ENCODE measurements at regions not wholly inside any gene's neighbourhood (a gene's known extent, or its start where the extent isn't known, plus 50 kb on each side); places are given as distances from the start of the nearest gene placed in this dataset.

DNA sequence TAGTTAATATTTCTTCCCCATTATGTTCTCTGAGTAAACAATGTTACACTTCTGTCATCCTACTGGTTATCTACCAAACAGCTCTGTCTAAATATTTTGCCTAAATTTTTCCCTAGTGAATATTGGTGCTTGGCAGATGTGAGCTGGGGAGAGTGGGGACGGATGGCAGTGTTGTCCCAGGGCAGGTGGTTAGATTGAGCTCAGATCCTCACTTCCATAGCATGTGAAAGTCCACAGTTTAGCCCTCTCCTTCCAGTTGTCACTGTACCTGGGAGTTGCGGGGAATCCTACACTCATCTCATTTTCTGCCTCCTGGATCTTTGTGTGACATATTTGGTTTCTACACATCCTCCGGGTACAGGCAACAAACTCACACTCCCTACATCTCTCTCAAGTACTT is 484.9 kb downstream of the EPM2A start:
- intact Hi-C loops (cut with DNase I) = no loop called here
- ATAC-seq = no peak

DNA sequence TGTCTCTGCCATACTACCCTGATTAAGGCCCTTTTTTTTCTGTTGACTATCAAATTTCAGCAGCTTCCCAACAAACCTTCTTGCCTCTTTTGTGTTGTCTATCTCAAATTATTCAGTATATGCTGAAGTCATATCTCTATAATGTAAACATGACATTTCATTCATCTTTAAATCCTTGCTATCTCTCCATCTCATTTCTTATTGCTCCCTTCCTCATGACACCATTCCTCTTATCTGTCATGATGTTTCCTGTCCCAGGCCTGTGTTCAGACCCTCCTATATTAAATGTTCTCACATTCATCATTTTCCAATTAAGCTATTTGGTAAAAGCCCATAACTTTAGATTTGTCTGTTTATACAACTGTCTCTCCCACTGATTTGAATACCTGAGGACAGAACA is 482.6 kb downstream of the EPM2A start:
- no peak for DNase-seq (ENCODE audit: low spot score)
- no peak for ATAC-seq
- intact Hi-C loops (cut with DNase I) = no loop called here

More for the DNA sequence above, 484.9 kb downstream of the EPM2A start:
- DNase-seq (ENCODE audit: low spot score) = no peak

DNA sequence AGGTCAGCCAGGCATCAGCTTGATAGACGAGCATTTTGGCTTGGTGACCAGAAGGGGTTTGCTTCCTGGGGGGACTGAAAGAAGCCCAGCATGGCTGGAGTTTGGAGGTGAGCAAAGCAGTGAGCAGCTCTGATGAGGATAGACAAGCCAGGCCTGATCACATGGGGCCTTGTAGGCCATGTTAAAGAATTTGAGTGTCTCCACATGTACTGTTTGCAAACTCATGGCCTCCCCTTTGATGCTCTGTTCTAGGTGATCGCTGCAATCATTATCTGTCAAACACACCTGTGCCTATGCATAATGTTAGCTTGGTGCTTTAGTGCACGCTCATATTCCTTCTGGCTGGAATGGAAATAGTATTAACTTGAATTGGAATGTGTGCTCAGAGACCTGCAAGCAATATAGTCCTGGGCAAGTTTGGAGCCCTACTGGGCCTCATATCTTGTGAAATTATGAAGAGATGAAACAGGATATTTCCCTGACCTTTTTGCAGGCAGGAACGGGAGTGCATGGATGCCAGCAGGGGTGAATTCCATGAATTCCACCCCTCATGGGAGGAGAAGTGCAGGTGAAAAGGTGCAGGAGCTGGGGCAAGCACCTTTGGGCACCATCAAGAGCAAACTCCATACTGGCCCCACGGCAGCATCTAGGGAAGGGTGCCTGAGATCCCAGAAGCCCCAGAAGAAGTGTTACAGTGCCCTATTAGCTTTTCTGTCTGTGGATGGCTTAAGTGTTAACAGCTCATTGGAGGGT is 480.5 kb downstream of the EPM2A start:
- DNase-seq (ENCODE audit: low spot score) = no peak
- intact Hi-C loops (cut with DNase I) = no loop called here
- no peak for ATAC-seq

DNA sequence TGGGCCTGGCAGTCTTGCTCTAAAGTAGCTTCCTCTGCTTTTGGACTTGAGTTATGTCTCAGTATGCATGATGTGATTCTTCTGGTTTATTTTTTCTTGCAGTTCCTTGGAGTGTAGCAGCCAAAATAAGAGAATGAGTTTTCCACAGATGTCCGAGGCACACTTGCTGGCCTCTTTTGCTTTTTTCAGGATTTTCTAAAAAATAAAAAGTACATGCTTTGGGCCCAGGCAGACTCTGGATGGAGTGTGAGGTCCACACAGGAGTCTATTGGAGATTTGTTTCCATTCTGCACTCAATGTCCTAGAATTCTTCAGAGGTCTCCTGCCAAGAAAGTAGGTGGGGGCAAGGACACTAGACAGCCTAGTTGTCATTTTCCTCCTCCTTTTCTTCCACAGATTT is 477.6 kb downstream of the EPM2A start:
- DNase-seq (ENCODE audit: low spot score) (no peak), ATAC-seq (no peak)
- intact Hi-C loops (cut with DNase I) = no loop called here

DNA sequence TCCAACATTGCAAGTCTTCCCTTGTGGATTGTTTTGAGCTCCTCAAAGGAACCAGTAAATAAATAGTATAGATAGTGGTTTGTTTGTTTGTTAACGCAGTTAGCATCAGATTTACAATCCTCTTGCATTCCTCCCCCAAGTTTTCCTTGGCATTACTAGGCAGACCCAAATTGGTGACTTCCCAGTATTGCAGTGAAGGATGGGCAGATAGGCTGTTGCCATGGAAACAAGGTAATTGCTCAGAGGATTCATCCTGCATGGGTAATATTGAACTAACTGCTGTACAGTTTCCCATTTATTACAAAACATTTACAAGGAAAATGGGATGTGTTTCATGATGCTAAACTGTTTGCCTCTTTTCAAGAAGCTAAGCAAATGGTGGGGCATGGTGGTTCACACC is 477.2 kb downstream of the EPM2A start:
- intact Hi-C loops (cut with DNase I) = no loop called here
- no peak for ATAC-seq
- no peak for DNase-seq (ENCODE audit: low spot score)

DNA sequence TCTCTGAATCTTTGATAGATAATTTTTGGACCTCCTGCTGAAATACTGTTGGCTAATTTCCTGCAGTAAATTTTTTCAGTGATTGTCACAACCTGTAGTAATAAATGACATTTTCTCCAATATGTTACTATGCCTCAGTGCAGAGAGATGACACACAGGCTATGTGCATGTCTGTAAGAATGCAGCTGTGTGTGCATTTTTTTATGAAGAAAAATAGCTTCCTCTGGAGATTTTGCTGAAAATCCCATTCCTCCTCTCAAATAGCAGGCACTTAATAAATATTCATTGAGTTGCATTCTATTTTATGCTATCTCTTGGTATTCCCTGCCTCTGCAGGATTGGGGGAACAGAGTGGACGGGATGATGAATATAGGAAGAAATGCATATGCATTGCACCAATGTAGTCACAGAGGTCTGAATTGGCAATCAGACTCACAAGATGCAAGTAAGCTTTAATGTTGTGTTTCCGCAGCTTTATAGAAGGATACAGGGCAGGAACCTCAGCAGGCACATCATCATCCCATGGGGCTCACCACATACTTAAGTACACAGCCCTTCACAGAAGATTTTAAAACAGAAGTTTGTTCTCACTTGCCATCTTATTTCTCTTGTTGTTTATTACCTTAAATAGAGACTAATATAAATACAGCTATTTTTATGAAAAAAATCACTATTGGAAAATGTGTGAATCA is 474.7 kb downstream of the EPM2A start:
- no peak for DNase-seq (ENCODE audit: low spot score)
- intact Hi-C loops (cut with DNase I) = no loop called here
- ATAC-seq = no peak

DNA sequence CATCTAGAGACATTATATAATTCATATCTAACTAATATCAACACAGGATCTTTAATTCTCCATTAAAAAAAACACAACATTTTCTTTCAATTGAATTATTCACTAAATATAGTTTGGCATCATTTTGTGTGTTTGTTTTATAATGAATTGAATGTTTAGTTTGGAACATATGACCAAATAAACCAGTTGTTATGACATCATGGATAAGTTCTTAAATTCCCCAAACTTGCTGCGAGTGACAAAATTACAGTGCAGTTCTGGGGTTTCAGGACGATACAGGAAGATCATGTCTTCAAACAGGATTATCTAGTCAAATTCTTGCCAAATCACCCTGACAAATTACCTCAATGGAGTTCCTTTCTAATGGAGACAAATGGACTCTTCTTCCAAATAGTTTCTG is 473.6 kb downstream of the EPM2A start:
- ATAC-seq (no peak), DNase-seq (ENCODE audit: low spot score) (no peak)
- intact Hi-C loops (cut with DNase I) = no loop called here

DNA sequence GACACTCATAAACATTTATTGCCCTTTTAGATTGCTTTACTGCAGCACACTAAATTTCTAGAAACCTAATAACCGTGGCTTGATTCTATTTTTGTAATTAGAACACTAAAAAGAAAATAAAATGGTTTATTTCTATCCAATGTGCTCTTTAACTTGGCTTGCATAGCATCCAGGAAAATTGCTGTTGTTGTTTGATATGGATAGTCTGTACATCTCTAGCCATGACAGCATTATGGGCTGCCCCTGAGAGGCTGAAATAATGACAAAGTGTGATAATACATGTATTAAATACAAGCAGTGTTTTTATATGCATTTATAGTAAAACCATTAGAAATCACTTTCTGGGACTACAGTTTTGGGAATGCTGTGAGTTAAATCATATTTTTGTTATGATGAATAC is 472.5 kb downstream of the EPM2A start:
- no peak for ATAC-seq
- intact Hi-C loops (cut with DNase I) = no loop called here
- no peak for DNase-seq (ENCODE audit: low spot score)

DNA sequence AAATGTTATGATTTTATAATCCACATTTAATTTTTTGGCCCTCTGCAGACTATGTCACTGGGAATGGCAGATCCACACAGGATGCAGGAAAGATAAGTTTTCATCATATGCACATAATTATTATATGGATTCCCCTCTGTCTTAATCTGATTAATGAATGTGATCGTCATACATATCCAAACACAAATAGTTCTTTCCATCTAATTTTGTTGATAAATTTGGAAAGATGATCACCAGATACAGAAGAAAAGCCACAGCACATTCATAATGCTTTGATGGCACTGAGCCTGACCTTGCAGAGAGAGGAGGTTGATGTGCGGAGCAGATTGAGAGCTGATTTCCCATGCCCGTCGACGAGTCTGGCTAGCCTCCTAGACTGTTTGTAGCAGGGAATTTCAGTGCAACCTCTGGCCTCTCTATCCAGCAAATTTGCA is 471.5 kb downstream of the EPM2A start:
- ATAC-seq = no peak
- intact Hi-C loops (cut with DNase I) = no loop called here
- DNase-seq (ENCODE audit: low spot score) = no peak

DNA sequence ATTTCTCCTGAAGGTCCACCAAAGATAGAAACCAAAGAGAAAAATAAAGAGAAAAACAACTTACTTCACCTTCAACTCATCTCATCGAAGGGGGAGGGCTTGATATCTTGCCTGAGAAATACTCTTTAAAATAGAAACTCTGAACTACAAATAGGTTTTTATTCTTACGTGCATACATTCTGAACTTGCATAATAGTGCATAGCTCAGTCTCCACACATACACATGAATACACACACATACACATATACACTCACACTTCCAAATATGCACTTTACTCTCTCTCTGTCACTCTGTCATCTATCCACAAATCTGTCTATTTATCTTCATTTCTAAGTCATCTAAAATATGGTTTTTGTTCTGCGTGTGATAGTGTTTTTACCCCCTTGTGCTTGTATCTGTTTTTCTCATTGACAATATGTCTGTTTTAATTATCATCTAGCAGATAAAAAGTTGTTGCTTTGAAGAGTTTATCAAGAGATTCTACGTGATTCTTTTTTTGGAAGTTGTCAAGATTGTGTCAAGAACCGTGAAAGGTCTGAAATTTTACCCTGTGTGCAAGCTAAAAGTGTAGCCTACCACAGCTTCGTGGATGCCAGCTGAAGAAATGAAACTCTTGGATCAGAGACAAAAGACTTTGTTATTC is 468.8 kb downstream of the EPM2A start:
- intact Hi-C loops (cut with DNase I) = no loop called here
- DNase-seq (ENCODE audit: low spot score) (no peak), ATAC-seq (no peak)

DNA sequence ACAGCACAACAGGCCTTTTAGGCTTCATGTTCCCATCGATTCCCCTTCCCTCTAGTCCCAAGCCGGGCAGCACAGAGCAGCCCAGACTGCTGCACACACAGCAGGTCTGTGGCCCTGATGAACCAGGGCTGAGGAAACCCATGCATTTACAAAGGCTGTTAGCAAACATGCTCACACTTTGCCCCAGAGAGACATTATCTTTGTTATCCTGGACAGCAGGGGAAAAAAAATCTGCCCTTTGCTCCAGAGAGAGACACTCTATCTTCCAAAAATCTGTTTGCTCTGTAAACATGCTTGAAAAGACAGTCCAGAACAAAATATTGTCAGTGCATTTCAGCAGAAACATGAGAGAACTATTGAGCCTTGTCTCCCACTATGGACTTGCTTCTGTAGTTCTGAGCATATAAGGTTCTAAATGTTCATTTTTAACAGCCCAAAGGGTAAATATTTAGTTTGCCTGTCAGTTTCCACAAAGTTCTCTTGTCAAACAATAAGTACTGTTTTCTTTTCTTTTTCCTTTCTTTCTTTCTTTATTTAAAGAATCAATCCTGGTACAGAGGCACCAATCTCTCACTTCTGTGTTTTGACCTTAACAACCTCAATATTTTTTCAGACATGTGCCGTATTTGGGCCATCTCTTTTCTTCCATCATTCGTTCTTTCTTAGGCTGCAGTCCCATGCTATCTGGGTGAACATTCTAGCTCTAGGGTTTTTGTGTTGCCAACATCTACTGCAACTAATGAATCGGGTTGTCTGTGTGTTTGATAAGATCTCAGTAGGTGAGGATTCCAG is 468.0 kb downstream of the EPM2A start:
- intact Hi-C loops (cut with DNase I) = no loop called here
- DNase-seq (ENCODE audit: low spot score) (no peak), ATAC-seq (peak; percentile 76)

DNA sequence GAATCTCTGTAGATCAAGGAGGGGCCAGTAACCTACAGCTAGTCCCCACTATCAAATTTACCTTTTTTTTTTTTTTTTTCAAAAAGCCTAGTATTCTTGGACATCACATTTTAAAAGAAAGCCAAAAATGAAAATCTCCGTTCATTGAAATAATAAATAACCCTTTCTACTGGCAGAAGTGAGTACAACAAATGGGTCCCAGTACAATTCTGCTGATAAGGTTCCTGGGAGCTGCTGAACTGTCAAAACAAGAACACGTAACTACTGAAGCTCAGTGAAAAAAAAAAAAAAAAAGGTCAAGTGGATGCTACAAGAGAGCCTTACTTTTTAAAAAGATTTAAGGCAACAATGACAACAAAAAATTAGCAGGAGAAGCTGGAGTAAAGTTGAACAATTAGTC is 464.9 kb downstream of the EPM2A start:
- DNase-seq (ENCODE audit: low spot score) (no peak), ATAC-seq (no peak)
- intact Hi-C loops (cut with DNase I) = no loop called here

DNA sequence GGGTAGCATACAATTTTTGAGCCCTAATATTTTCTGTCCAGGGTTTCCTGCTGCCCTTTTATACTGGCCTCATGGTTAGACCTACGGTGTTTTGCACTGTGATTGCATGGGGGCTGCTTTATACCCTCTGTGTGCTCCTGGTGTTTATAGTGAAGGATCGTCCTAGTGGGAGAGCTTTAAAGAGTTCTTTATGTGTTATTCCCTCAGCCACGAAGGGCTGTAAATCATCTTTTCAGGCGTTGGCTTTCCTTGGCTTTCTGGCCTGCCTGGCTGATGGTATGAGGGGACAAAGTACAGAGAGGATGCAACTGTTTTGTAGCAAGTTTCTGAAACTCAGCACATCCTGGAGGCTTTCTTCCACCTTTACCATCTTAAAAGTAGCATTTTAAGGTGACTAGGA is 464.3 kb downstream of the EPM2A start:
- ATAC-seq (no peak), DNase-seq (ENCODE audit: low spot score) (no peak)
- intact Hi-C loops (cut with DNase I) = no loop called here

DNA sequence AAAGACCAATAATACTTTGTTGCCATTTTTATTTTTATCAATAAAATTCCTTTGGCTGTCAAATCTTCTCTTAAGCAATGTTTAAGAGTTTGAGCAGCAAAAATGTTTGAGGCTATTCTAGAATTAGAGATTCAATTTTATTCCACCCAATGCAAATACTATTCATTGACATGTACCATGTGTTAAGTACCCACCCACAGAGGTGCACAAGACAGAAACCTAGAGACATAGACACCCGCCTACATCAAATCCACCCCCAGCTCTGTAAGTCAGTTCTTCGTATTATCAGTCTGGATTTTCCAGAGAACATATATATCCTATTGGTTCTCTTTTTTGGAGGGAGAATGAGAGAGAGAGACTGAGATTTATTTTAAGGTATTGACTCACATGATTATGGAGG is 463.7 kb downstream of the EPM2A start:
- intact Hi-C loops (cut with DNase I) = no loop called here
- DNase-seq (ENCODE audit: low spot score) (no peak), ATAC-seq (no peak)

DNA sequence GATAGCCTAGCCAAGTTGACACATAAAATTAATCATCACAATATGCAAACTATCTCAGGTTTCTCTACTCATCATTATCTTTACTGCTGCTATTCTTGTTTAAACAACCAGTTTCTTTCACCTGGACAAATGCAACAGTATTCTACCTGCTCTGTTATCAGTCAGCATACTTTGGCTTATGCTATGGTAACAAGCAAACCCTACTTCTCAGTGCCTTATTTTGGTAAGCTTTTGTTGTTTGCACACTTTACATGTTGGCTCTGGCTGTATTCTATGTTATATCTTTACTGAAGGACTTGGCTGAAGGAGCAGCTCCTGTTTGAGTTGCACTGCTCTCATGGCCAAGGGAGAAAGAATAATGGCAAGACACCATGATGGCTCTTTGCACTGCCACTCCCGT is 463.1 kb downstream of the EPM2A start:
- intact Hi-C loops (cut with DNase I) = no loop called here

DNA sequence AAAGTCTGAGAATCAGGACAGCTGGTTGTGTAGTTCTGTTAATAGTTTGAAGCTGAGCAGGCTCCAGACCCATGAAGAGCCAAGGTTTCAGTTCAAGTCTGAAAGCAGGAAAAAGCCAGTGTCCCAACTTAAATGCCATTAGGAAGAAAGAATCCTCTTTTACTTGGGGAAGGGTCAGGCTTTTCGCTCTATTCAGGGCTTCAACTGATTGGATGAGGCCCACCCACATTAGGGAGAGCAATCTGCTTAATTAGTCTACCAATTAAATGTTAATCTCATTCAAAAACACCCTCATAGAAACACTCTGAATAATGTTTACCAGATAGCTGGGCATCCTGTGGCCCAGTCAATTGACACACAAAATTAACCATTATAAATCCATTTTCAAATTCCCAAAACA is 462.2 kb downstream of the EPM2A start:
- DNase-seq (ENCODE audit: low spot score) = no peak
- intact Hi-C loops (cut with DNase I) = no loop called here
- ATAC-seq = no peak

More for the DNA sequence above, 463.1 kb downstream of the EPM2A start:
- ATAC-seq (no peak), DNase-seq (ENCODE audit: low spot score) (no peak)

DNA sequence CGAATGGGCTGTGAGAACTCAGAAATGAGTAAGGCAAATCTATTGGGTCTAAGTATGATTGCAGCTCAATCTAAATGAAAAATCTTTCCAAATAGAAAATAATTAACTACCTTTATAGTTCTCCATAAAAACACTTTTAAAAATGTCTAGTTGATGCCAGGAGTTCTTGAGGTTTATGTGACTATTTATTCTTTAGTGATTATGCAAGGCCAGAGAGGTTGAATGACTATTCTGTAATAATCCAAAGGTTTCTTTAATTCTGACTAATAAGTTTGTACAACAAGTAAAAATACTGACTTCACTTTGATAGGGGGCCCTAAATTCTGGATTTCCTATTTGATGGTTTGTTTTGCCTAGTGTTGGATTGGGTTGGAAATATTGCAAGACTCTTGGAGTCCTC is 461.2 kb downstream of the EPM2A start:
- intact Hi-C loops (cut with DNase I) = no loop called here
- ATAC-seq (no peak), DNase-seq (ENCODE audit: low spot score) (no peak)

DNA sequence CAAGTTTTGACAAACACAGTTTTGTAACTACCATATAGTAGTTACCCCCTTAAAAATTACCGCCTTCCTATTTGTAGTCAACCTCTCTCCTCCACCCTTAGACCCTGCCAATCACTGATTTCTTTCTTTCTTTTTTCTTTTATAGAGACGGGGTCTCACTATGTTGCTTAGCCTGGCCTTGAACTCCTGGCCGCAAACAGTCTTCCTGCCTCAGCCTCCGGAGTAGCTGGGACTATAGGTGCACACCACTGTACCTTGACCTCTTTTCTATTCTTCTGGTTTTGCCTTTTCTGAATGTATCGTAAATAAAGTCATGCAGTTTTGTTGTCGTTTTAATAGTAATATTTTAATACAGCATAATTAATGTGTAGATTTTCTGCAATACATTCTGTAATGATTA is 460.3 kb downstream of the EPM2A start:
- intact Hi-C loops (cut with DNase I) = no loop called here
- no peak for DNase-seq (ENCODE audit: low spot score)
- no peak for ATAC-seq

DNA sequence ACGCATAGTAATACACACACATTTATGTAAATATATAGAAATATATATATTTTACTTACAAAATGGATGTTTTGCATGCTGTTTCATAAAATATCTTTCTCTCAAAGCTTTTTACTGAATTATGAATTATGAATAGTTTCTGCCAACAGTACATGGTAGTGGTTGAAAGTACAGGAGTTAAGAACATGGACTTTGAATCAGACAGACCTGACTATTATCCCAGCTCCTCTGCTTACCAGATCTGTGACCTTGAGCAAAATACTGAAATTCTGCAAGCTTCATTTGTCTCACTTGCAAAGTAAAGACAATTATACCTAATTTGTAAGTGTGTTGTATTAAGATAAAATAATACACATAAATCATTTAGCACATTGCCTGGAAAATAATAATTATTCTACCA is 459.5 kb downstream of the EPM2A start:
- ATAC-seq (no peak), DNase-seq (ENCODE audit: low spot score) (no peak)
- intact Hi-C loops (cut with DNase I) = no loop called here

DNA sequence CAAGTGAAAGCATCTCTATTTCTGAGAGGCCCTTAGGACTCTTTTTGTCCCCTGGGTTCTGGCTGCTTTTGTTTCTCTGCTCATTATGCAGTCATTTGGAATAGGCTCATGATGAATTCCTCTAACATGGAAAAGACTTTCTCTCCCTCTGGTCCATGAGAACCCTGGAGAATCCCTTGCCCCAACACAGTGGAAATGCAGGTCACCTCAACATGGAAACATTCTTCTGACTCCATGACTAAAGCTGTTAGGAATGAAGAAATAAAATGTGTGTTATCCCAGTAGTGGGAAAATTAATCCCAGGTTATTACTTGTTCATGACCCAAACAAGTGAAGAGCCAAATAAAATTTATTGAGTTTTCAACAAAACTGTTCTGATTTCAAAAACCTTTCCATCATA is 458.6 kb downstream of the EPM2A start:
- DNase-seq (ENCODE audit: low spot score) (no peak), ATAC-seq (no peak)
- intact Hi-C loops (cut with DNase I) = no loop called here

Measured in sciatic nerve (tissue), 2 donors.